ENCODE measurements at regions not wholly inside any gene's neighbourhood (a gene's known extent, or its start where the extent isn't known, plus 50 kb on each side); places are given as distances from the start of the nearest gene placed in this dataset.

DNA sequence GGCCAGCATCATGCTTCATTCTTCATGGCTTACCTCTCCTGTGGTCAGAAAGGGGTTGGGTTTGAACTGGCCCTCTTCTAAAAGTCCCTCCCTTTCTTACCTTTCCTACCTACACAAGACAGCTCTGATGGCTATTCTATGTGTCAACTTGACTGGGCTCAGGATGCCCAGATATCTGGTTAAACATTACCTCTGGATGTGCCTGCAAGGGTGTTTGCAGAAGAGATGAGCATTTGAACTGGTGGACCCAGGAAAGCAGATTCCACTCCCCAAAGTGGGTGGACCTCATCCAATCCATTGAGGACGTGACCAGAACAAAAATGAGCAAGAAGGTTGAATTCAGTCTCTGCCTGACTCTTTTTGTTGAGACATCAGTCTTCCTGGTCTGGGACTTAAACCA is 79.0 kb upstream of the TCF7L2 start:
- no peak overlapping the region for H3K9ac ChIP-seq (ENCODE audit: low read depth, low read length)

GRCh38 chr10:112872728-112873127 is 77.3 kb upstream of the TCF7L2 start:
- Histone ChIP-seq H3K27me3 (ENCODE audit: control insufficient read depth, insufficient read depth, low read length) (no peaks in the 10 kb centered on the region), H3K4me2 (ENCODE audit: low read length) (no peak overlapping the region), H3K36me3 (ENCODE audit: insufficient read depth, low read length) (no peaks in the 10 kb centered on the region), H3K9ac (ENCODE audit: low read depth, low read length) (no peak overlapping the region), H3K4me3 (ENCODE audit: low read length) (no peak overlapping the region), H3K4me1 (ENCODE audit: control insufficient read depth, insufficient read depth, low read length) (peaks cover 10% of the 10 kb centered on the region), H3K9me3 (replicated peaks; ENCODE audit: low read length) (no peaks in the 10 kb centered on the region)

More for the DNA sequence above, 79.0 kb upstream of the TCF7L2 start:
- Histone ChIP-seq H3K4me1 (ENCODE audit: control insufficient read depth, insufficient read depth, low read length) (peaks cover 6% of the 10 kb centered on the region), H3K4me2 (ENCODE audit: low read length) (no peak overlapping the region), H3K4me3 (ENCODE audit: low read length) (no peak overlapping the region), H3K9me3 (replicated peaks; ENCODE audit: low read length) (no peaks in the 10 kb centered on the region), H3K36me3 (ENCODE audit: insufficient read depth, low read length) (no peaks in the 10 kb centered on the region), H3K27me3 (ENCODE audit: control insufficient read depth, insufficient read depth, low read length) (no peaks in the 10 kb centered on the region)

GRCh38 chr10:112873541-112873940 is 76.5 kb upstream of the TCF7L2 start:
- H3K36me3 ChIP-seq (ENCODE audit: insufficient read depth, low read length): no peaks in the 10 kb centered on the region
- H3K9me3 ChIP-seq (replicated peaks; ENCODE audit: low read length): no peaks in the 10 kb centered on the region
- peaks cover 10% of the 10 kb centered on the region for H3K4me1 ChIP-seq (ENCODE audit: control insufficient read depth, insufficient read depth, low read length)
- H3K4me3 ChIP-seq (ENCODE audit: low read length): no peak overlapping the region
- H3K9ac ChIP-seq (ENCODE audit: low read depth, low read length): no peak overlapping the region
- H3K27me3 ChIP-seq (ENCODE audit: control insufficient read depth, insufficient read depth, low read length): no peaks in the 10 kb centered on the region
- H3K4me2 ChIP-seq (ENCODE audit: low read length): no peak overlapping the region

DNA sequence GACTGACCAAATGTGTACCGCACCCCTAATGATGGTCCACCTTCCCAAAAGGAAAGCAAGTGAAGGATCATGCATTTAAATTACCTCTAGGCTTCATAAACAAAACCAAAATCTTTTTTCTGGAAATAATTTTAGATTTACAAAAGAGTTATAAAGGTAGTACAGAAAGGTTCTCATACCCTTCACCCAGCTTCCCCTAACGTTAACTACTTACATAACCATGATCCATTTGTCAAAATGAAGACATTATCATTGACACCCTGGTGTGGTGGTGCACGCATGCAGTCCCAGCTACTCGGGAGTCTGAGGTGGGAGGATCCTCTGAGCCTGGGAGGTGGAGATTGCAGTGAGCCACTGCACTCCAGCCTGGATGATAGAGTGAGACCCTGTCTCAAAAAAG is 75.1 kb upstream of the TCF7L2 start:
- Histone ChIP-seq H3K9ac (ENCODE audit: low read depth, low read length) (no peak overlapping the region), H3K27me3 (ENCODE audit: control insufficient read depth, insufficient read depth, low read length) (no peaks in the 10 kb centered on the region), H3K4me3 (ENCODE audit: low read length) (no peak overlapping the region)

GRCh38 chr10:112875476-112876267 is 74.4 kb upstream of the TCF7L2 start:
- Histone ChIP-seq H3K4me3 (ENCODE audit: low read length) (no peak overlapping the region), H3K4me1 (ENCODE audit: control insufficient read depth, insufficient read depth, low read length) (peaks cover 10% of the 10 kb centered on the region), H3K9ac (ENCODE audit: low read depth, low read length) (no peak overlapping the region), H3K9me3 (replicated peaks; ENCODE audit: low read length) (no peaks in the 10 kb centered on the region), H3K4me2 (ENCODE audit: low read length) (no peak overlapping the region), H3K36me3 (ENCODE audit: insufficient read depth, low read length) (no peaks in the 10 kb centered on the region), H3K27me3 (ENCODE audit: control insufficient read depth, insufficient read depth, low read length) (no peaks in the 10 kb centered on the region)

More for the DNA sequence above, 75.1 kb upstream of the TCF7L2 start:
- Histone ChIP-seq H3K36me3 (ENCODE audit: insufficient read depth, low read length) (no peaks in the 10 kb centered on the region), H3K9me3 (replicated peaks; ENCODE audit: low read length) (no peaks in the 10 kb centered on the region), H3K4me1 (ENCODE audit: control insufficient read depth, insufficient read depth, low read length) (peaks cover 10% of the 10 kb centered on the region), H3K4me2 (ENCODE audit: low read length) (no peak overlapping the region)

- Histone ChIP-seq H3K9ac (ENCODE audit: low read depth, low read length) (no peak overlapping the region), H3K36me3 (ENCODE audit: insufficient read depth, low read length) (no peaks in the 10 kb centered on the region), H3K4me3 (ENCODE audit: low read length) (no peak overlapping the region), H3K4me2 (ENCODE audit: low read length) (no peak overlapping the region), H3K9me3 (replicated peaks; ENCODE audit: low read length) (no peaks in the 10 kb centered on the region), H3K4me1 (ENCODE audit: control insufficient read depth, insufficient read depth, low read length) (peaks cover 5% of the 10 kb centered on the region), H3K27me3 (ENCODE audit: control insufficient read depth, insufficient read depth, low read length) (peaks cover 12% of the 10 kb centered on the region)
Measured at GRCh38 chr10:112880633-112881530, 69.2 kb upstream of the TCF7L2 start.

DNA sequence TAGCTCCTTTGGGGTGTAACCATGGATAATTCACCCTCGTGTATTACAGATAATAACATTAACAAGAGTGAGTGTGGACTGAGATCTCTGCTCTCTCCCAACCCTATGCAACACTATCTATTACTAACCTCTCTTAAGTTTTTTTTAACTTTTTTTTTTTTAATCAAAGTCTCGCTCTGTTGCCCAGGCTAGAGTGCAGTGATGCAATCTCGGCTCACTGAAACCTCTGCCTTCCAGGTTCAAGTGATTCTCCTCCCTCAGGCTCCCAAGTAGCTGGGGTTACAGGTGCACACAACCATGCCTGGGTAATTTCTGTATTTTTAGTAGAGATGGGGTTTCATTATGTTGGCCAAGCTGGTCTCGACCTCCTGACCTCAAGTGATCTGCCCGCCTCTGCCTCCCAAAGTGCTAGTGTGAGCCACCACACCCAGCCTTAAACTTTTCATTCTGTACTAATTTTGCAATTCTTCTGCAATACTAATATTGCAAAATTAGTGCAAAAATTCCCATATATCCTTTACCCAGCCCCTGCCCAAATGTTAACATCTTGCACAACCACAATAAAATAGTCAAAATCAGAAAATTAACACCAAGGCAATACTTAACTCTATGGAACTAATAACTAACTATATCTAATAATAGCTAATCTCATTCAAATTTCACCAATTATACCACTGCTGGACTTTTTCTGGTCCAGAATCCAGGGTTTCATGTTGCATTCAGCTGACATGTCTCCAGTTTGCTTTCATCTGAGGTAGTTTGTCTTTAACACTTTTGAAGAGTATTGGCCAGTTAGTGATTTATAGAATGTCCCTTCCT is 66.5 kb upstream of the TCF7L2 start:
- no peaks in the 10 kb centered on the region for H3K4me1 ChIP-seq (ENCODE audit: control insufficient read depth, insufficient read depth, low read length)
- H3K36me3 ChIP-seq (ENCODE audit: insufficient read depth, low read length): no peaks in the 10 kb centered on the region
- no peak overlapping the region for H3K4me3 ChIP-seq (ENCODE audit: low read length)
- no peak overlapping the region for H3K9ac ChIP-seq (ENCODE audit: low read depth, low read length)
- H3K27me3 ChIP-seq (ENCODE audit: control insufficient read depth, insufficient read depth, low read length): peaks cover 21% of the 10 kb centered on the region
- no peak overlapping the region for H3K4me2 ChIP-seq (ENCODE audit: low read length)
- no peaks in the 10 kb centered on the region for H3K9me3 ChIP-seq (replicated peaks; ENCODE audit: low read length)

DNA sequence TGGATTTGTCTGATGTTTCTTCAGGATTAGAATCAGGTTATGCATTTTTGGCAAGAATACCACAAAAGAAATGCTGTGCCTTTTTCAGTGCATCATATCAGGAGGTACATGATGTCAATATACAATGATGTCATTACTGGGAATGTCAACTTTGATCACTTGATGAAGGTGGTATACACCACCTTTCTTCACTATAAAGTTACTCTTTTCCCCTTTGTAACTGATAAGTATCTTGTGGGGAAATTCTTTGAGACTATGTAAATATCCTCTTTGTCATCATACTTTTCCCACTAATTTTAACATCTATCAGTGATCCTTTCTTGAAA is 65.9 kb upstream of the TCF7L2 start:
- peaks cover 21% of the 10 kb centered on the region for H3K27me3 ChIP-seq (ENCODE audit: control insufficient read depth, insufficient read depth, low read length)

DNA sequence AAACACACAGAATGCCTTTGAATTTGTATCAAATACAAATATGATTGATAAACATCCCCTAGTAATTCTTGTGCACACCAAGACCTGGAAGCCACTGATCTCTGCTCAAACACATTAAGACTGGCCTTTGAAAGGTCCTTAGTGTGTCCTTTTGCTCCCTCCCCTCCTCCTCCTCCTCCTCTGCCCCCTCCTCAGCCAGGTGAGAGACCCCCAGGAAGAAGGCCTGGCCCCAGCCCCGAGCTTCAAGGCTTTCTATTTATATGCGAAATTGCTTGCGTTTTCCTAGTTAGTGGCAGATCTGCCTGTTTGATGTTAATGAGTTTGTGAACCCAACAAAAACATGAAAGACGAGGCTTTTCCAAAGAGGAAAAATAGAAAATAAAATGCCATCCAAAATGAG is 63.6 kb upstream of the TCF7L2 start:
- Histone ChIP-seq H3K4me2 (ENCODE audit: low read length) (no peak overlapping the region), H3K27me3 (ENCODE audit: control insufficient read depth, insufficient read depth, low read length) (peaks cover 21% of the 10 kb centered on the region), H3K36me3 (ENCODE audit: insufficient read depth, low read length) (no peaks in the 10 kb centered on the region), H3K9me3 (replicated peaks; ENCODE audit: low read length) (no peaks in the 10 kb centered on the region), H3K4me1 (ENCODE audit: control insufficient read depth, insufficient read depth, low read length) (no peaks in the 10 kb centered on the region), H3K4me3 (ENCODE audit: low read length) (no peak overlapping the region), H3K9ac (ENCODE audit: low read depth, low read length) (no peak overlapping the region)

More for the DNA sequence above, 65.9 kb upstream of the TCF7L2 start:
- Histone ChIP-seq H3K4me3 (ENCODE audit: low read length) (no peak overlapping the region), H3K4me1 (ENCODE audit: control insufficient read depth, insufficient read depth, low read length) (no peaks in the 10 kb centered on the region), H3K9me3 (replicated peaks; ENCODE audit: low read length) (no peaks in the 10 kb centered on the region), H3K36me3 (ENCODE audit: insufficient read depth, low read length) (no peaks in the 10 kb centered on the region), H3K4me2 (ENCODE audit: low read length) (no peak overlapping the region), H3K9ac (ENCODE audit: low read depth, low read length) (no peak overlapping the region)

DNA sequence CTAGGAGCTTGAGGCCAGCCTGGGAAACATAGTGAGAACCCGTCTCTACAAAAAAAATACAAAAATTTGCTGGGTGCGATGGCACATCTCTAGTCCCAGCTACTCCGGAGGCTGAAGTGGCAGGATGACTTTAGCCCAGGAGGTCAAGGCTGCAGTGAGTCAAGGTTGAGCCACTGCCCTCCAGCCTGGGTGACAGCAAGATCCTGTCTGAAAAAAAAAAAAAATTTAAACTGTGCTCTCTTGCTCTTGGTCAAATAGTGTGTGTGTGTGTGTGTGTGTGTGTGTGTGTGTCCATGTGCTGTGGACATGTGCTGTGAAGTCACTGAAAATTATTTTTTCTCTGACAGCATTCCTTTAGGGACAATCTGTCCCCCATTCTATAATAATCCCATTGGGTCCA is 62.1 kb upstream of the TCF7L2 start:
- Histone ChIP-seq H3K27me3 (ENCODE audit: control insufficient read depth, insufficient read depth, low read length) (peaks cover 15% of the 10 kb centered on the region), H3K4me3 (ENCODE audit: low read length) (no peak overlapping the region), H3K4me1 (ENCODE audit: control insufficient read depth, insufficient read depth, low read length) (no peaks in the 10 kb centered on the region), H3K9ac (ENCODE audit: low read depth, low read length) (no peak overlapping the region), H3K4me2 (ENCODE audit: low read length) (no peak overlapping the region), H3K36me3 (ENCODE audit: insufficient read depth, low read length) (no peaks in the 10 kb centered on the region), H3K9me3 (replicated peaks; ENCODE audit: low read length) (no peaks in the 10 kb centered on the region)

- no peak overlapping the region for H3K4me2 ChIP-seq (ENCODE audit: low read length)
- no peak overlapping the region for H3K4me3 ChIP-seq (ENCODE audit: low read length)
- no peak overlapping the region for H3K9ac ChIP-seq (ENCODE audit: low read depth, low read length)
- H3K36me3 ChIP-seq (ENCODE audit: insufficient read depth, low read length): no peaks in the 10 kb centered on the region
- H3K4me1 ChIP-seq (ENCODE audit: control insufficient read depth, insufficient read depth, low read length): peaks cover 10% of the 10 kb centered on the region
- H3K9me3 ChIP-seq (replicated peaks; ENCODE audit: low read length): no peaks in the 10 kb centered on the region
- peaks cover 6% of the 10 kb centered on the region for H3K27me3 ChIP-seq (ENCODE audit: control insufficient read depth, insufficient read depth, low read length)
Measured at GRCh38 chr10:112895292-112895691, 54.8 kb upstream of the TCF7L2 start.

Data from skeletal muscle satellite cell (primary cell).